PC-3 (cell line): ENCODE measurements at regions not wholly inside any gene's neighbourhood (a gene's known extent, or its start where the extent isn't known, plus 50 kb on each side); places are given as distances from the start of the nearest gene placed in this dataset.
A peak's percentile ranks its signal among the peaks of the same experiment; 100 is the strongest.
"Not testable (repeated sequence)": the region's sequence is repeated elsewhere in the genome, so short reads cannot be mapped to it uniquely, and the experiment has no call there.

Experiments used
- ATAC-seq: fragments of 200-7000 bp; cut with Tn5 transposase; 2 replicates; pipeline ENCODE4 v1.9.1; 2020; ENCODE audit warnings: mild to moderate bottlenecking, moderate library complexity
- BruUV-seq: library from RNA; stranded (reverse); fragments of 400-500 nt; replicated peaks from 2 replicates; lab custom pipeline; 2021; lab: Mats Ljungman, UMichigan
- CTCF ChIA-PET: fragments of 300-600 bp; sonication (Branson Sonifier 250); formaldehyde crosslinking; loops from one replicate; lab custom pipeline; 2022; ENCODE audit warnings: antibody characterized with exemption; lab: Charles Lee
- POLR2A ChIA-PET: fragments of 300-600 bp; sonication (Branson Sonifier 250); formaldehyde crosslinking; loops from one replicate; lab custom pipeline; 2022; ENCODE audit warnings: antibody characterized with exemption; ENCODE audit not compliant: unreplicated experiment; lab: Charles Lee
- DNase-seq: peaks from one replicate; pipeline ENCODE4 v3.0.0-alpha.2; 2015
- H2AFZ ChIP-seq: fragments of 300-600 bp; sonication (generic); 2 replicates; pipeline ENCODE4 v1.6.0; 2016; ENCODE audit warnings: antibody characterized with exemption, low read length
- H3F3A ChIP-seq: fragments of 300-600 bp; sonication (generic); one replicate; pipeline ENCODE4 v1.6.0; 2017; ENCODE audit warnings: antibody characterized with exemption, low read length, control low read depth, mild to moderate bottlenecking; ENCODE audit not compliant: unreplicated experiment
- H3K27ac ChIP-seq: fragments of 300-600 bp; sonication (generic); 2 replicates; pipeline ENCODE4 v1.5.1; 2016; ENCODE audit warnings: mild to moderate bottlenecking, low read length
- H3K27me3 ChIP-seq: fragments of 300-600 bp; sonication (generic); 2 replicates; pipeline ENCODE4 v1.6.1; 2016; ENCODE audit warnings: low read length, mixed read lengths
- H3K36me3 ChIP-seq: fragments of 300-600 bp; sonication (generic); 2 replicates; pipeline ENCODE4 v1.6.1; 2016; ENCODE audit warnings: low read depth, mixed run types, low read length, mixed read lengths
- H3K4me1 ChIP-seq: fragments of 300-600 bp; sonication (generic); 2 replicates; pipeline ENCODE4 v1.5.1; 2016; ENCODE audit warnings: low read length; ENCODE audit not compliant: insufficient read depth
- H3K4me2 ChIP-seq: fragments of 300-600 bp; sonication (generic); 2 replicates; pipeline ENCODE4 v1.6.0; 2016; ENCODE audit warnings: low read length
- H3K4me3 ChIP-seq: fragments of 300-600 bp; sonication (generic); 2 replicates; pipeline ENCODE4 v1.5.1; 2016; ENCODE audit warnings: mild to moderate bottlenecking, low read length, mixed read lengths
- H3K79me2 ChIP-seq: fragments of 300-600 bp; sonication (generic); 2 replicates; pipeline ENCODE4 v1.6.1; 2017; ENCODE audit warnings: low read length, mixed read lengths
- H3K9ac ChIP-seq: fragments of 300-600 bp; sonication (generic); 2 replicates; pipeline ENCODE4 v1.6.0; 2016; ENCODE audit warnings: mild to moderate bottlenecking, low read length
- H3K9me2 ChIP-seq: fragments of 300-600 bp; sonication (generic); replicated peaks from 2 replicates; pipeline ENCODE4 v1.6.1; 2016; ENCODE audit warnings: mixed run types, low read length, mixed read lengths
- H3K9me3 ChIP-seq: fragments of 300-600 bp; sonication (generic); 2 replicates; pipeline ENCODE4 v1.6.1; 2016; ENCODE audit warnings: low read length, mixed read lengths
- H4K20me1 ChIP-seq: fragments of 300-600 bp; sonication (generic); 2 replicates; pipeline ENCODE4 v1.6.1; 2016; ENCODE audit warnings: low read length, mixed read lengths
- CTCF ChIP-seq: fragments of 300-600 bp; sonication (generic); conservative IDR thresholded peaks from 2 replicates; pipeline ENCODE4 v1.5.1; 2017; ENCODE audit warnings: antibody characterized with exemption, low read depth, mild to moderate bottlenecking, low read length
- EZH2 ChIP-seq: fragments of 300-600 bp; sonication (generic); IDR thresholded peaks from one replicate; pipeline ENCODE4 v1.6.1; 2017; ENCODE audit warnings: antibody characterized with exemption, mild to moderate bottlenecking, low read length; ENCODE audit not compliant: unreplicated experiment
- EZH2phosphoT487 ChIP-seq: fragments of 300-600 bp; sonication (generic); IDR thresholded peaks from 2 replicates; pipeline ENCODE4 v1.6.1; 2018; ENCODE audit warnings: mild to moderate bottlenecking, antibody characterized with exemption, low read length, borderline replicate concordance
- intact Hi-C: fragments of 100-400 bp; cut with micrococcal nuclease; formaldehyde crosslinking; loops from 2 replicates; pipeline ENCODE4 v1.9.0; 2023

- no peaks in the 10 kb centered on the region for H3K4me1 ChIP-seq
- H3F3A ChIP-seq = no peaks in the 10 kb centered on the region
- CTCF ChIA-PET = no interaction called here
- no peak for ATAC-seq
- no peaks in the 10 kb centered on the region for H3K79me2 ChIP-seq
- no peaks in the 10 kb centered on the region for H3K9me2 ChIP-seq
- intact Hi-C loops = no loop called here
- no peaks in the 10 kb centered on the region for H3K36me3 ChIP-seq
- DNase-seq = no peak
- no peaks in the 10 kb centered on the region for H3K27me3 ChIP-seq
- H3K4me3 ChIP-seq = no peak overlapping the region
- no peak overlapping the region for H3K9ac ChIP-seq
- H3K4me2 ChIP-seq = no peak overlapping the region
- no peak overlapping the region for H2AFZ ChIP-seq
- no peaks in the 10 kb centered on the region for H3K9me3 ChIP-seq
- no peak overlapping the region for H3K27ac ChIP-seq
- no peaks in the 10 kb centered on the region for H4K20me1 ChIP-seq
- POLR2A ChIA-PET = no interaction called here
- BruUV-seq = no TSS peak
- TF ChIP-seq EZH2phosphoT487 (no peak), CTCF (no peak), EZH2 (no peak)
Observed at GRCh38 chr4:180341926-180342325, 1901.3 kb upstream of the TENM3 start.

- DNase-seq (no peak), ATAC-seq (no peak)
- no TSS peak for BruUV-seq
- Histone ChIP-seq H3K4me1 (no peaks in the 10 kb centered on the region), H2AFZ (no peak overlapping the region), H3K79me2 (no peaks in the 10 kb centered on the region), H3K9me2 (no peaks in the 10 kb centered on the region), H4K20me1 (no peaks in the 10 kb centered on the region), H3F3A (no peaks in the 10 kb centered on the region), H3K9me3 (no peaks in the 10 kb centered on the region), H3K36me3 (no peaks in the 10 kb centered on the region), H3K27ac (no peak overlapping the region), H3K9ac (no peak overlapping the region), H3K4me3 (no peak overlapping the region), H3K27me3 (no peaks in the 10 kb centered on the region), H3K4me2 (no peak overlapping the region)
- CTCF ChIA-PET = no interaction called here
- POLR2A ChIA-PET = no interaction called here
- TF ChIP-seq EZH2 = no peak
- no peak for TF ChIP-seq CTCF
- no peak for TF ChIP-seq EZH2phosphoT487
- intact Hi-C loops = no loop called here
Observed at GRCh38 chr4:180350901-180351300, 1892.3 kb upstream of the TENM3 start.

- no peak for ATAC-seq
- H3K4me1 ChIP-seq = no peaks in the 10 kb centered on the region
- no peak overlapping the region for H3K4me3 ChIP-seq
- POLR2A ChIA-PET = no interaction called here
- BruUV-seq = no TSS peak
- intact Hi-C loops = no loop called here
- no peak overlapping the region for H3K27ac ChIP-seq
- no peak overlapping the region for H3K9ac ChIP-seq
- CTCF ChIA-PET = no interaction called here
- no peaks in the 10 kb centered on the region for H3K9me3 ChIP-seq
- DNase-seq = peak; percentile 9
- no peaks in the 10 kb centered on the region for H3K27me3 ChIP-seq
- H3K36me3 ChIP-seq = no peaks in the 10 kb centered on the region
- H3K79me2 ChIP-seq = no peaks in the 10 kb centered on the region
- H3K4me2 ChIP-seq = no peak overlapping the region
- TF ChIP-seq EZH2phosphoT487 (no peak), EZH2 (no peak), CTCF (no peak)
- H3F3A ChIP-seq = no peaks in the 10 kb centered on the region
- no peaks in the 10 kb centered on the region for H4K20me1 ChIP-seq
- H2AFZ ChIP-seq = no peak overlapping the region
- no peaks in the 10 kb centered on the region for H3K9me2 ChIP-seq
Observed at GRCh38 chr4:180356766-180357165, 1886.4 kb upstream of the TENM3 start.

- H3K4me1 ChIP-seq, ATAC-seq, BruUV-seq, intact Hi-C loops, H3K4me2 ChIP-seq, H3K4me3 ChIP-seq, H3K9me2 ChIP-seq, H3K9ac ChIP-seq, H4K20me1 ChIP-seq, H3K9me3 ChIP-seq, H3F3A ChIP-seq, H3K36me3 ChIP-seq, DNase-seq, H3K27me3 ChIP-seq, CTCF ChIA-PET, H3K79me2 ChIP-seq, H2AFZ ChIP-seq, H3K27ac ChIP-seq, POLR2A ChIA-PET: not testable (repeated sequence)
Observed at GRCh38 chr4:180360113-180360512, 1883.1 kb upstream of the TENM3 start.
